GM12874 (cell line): ENCODE measurements at regions not wholly inside any gene's neighbourhood (a gene's known extent, or its start where the extent isn't known, plus 50 kb on each side); places are given as distances from the start of the nearest gene placed in this dataset.

Experiments
- CTCF ChIP-seq: IDR thresholded peaks from 2 replicates; pipeline ENCODE4 v1.5.1; 2011; ENCODE audit warnings: low read depth, mild to moderate bottlenecking, control low read depth, low read length, moderate library complexity; ENCODE audit not compliant: insufficient read depth

- no peak for TF ChIP-seq CTCF
Observed at GRCh38 chr11:26078231-26078821, 253.6 kb upstream of the ANO3 start.

GRCh38 chr11:26084313-26084712 is 247.6 kb upstream of the ANO3 start:
- TF ChIP-seq CTCF: no peak

GRCh38 chr11:26086028-26086427 is 245.9 kb upstream of the ANO3 start:
- TF ChIP-seq CTCF: no peak

- no peak for TF ChIP-seq CTCF
Observed at GRCh38 chr11:26087120-26087935, 244.6 kb upstream of the ANO3 start.

- TF ChIP-seq CTCF: no peak
Observed at GRCh38 chr11:26088391-26088790, 243.5 kb upstream of the ANO3 start.

GRCh38 chr11:26090651-26091050 is 241.3 kb upstream of the ANO3 start:
- no peak for TF ChIP-seq CTCF

- TF ChIP-seq CTCF: no peak
Observed at GRCh38 chr11:26093206-26093605, 238.7 kb upstream of the ANO3 start.
